HepG2 (cell line): ENCODE measurements at regions not wholly inside any gene's neighbourhood (a gene's known extent, or its start where the extent isn't known, plus 50 kb on each side); places are given as distances from the start of the nearest gene placed in this dataset.

Source experiments
- EP300 ChIP-seq, 3 experiments: sonication (generic) in 1 of 3; formaldehyde crosslinking in 1 of 3; IDR thresholded peaks; 2 replicates each; pipeline versions ENCODE4 v1.5.1 to v1.6.1; 2011 to 2020; ENCODE audit warnings: low read depth in 2 of 3, low read length in 2 of 3, borderline replicate concordance in 1 of 3, improper control_type of control experiment in 1 of 3, mild to moderate bottlenecking in 1 of 3, missing genetic modification reagents in 1 of 3, moderate library complexity in 1 of 3
- KDM2A ChIP-seq: sonication (generic); formaldehyde crosslinking; IDR thresholded peaks from 2 replicates; pipeline ENCODE4 v1.4.0; 2020; ENCODE audit warnings: low read depth, missing genetic modification reagents, borderline replicate concordance
- MTERF4 ChIP-seq: sonication (generic); formaldehyde crosslinking; IDR thresholded peaks from 2 replicates; pipeline ENCODE4 v1.8.0; 2023; ENCODE audit warnings: mild to moderate bottlenecking, missing genetic modification reagents
- NKX3-1 ChIP-seq: sonication (generic); formaldehyde crosslinking; IDR thresholded peaks from 2 replicates; pipeline ENCODE4 v1.5.0; 2020; ENCODE audit warnings: missing genetic modification reagents
- TEAD3 ChIP-seq: optimal IDR thresholded peaks from 2 replicates; pipeline ENCODE3; 2016; ENCODE audit warnings: borderline replicate concordance
- ZNF609 ChIP-seq: sonication (generic); formaldehyde crosslinking; IDR thresholded peaks from 2 replicates; pipeline ENCODE4 v1.4.0; 2020; ENCODE audit warnings: mild to moderate bottlenecking, missing genetic modification reagents, borderline replicate concordance

- TF ChIP-seq ZNF609 (CRISPR knock-in tag): no peak
- no peak for TF ChIP-seq MTERF4
- no peak for TF ChIP-seq KDM2A (CRISPR knock-in tag)
- TF ChIP-seq NKX3-1: no peak
- TF ChIP-seq TEAD3 (CRISPR knock-in tag): no peak
- TF ChIP-seq EP300 (IDR thresholded peaks at IDR 0.05; ENCODE audit: low read depth in 2 of 2, low read length in 2 of 2): no peak
- TF ChIP-seq EP300 (CRISPR knock-in tag; IDR thresholded peaks at IDR 0.05; ENCODE audit: borderline replicate concordance): no peak
These were observed 1067.7 kb upstream of the PABPC4L start (continued) for GRCh38 chr4:135269125-135269890.
